GM18499 (cell line): ENCODE measurements at regions not wholly inside any gene's neighbourhood (a gene's known extent, or its start where the extent isn't known, plus 50 kb on each side); places are given as distances from the start of the nearest gene placed in this dataset.

Source experiments
- ATAC-seq: cut with Tn5 transposase; IDR thresholded peaks from one replicate; pipeline ENCODE4 v1.9.1; 2021; ENCODE audit warnings: moderate number of reproducible peaks; ENCODE audit not compliant: insufficient read depth, unreplicated experiment

DNA sequence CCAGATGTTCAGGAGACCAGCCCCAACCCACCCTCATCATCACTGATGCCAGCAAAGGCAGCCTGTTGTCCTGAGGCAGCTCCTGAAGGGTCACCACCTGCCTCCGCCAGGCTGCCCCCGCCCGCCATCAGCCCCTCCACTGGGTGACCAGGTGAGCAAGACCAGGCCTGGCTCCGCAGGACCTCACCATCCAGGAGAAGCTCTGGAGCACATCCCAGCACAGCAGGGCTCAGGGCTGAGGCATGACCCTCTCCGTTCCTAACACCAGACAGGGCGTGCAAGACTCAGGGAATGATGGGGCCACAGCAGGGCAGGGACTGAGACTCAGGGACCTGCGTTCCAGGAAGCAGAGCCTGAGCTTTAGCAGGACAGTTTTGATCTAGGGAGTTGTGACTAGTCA lies 218.8 kb upstream of the RAB6C start:
- no peak for ATAC-seq

DNA sequence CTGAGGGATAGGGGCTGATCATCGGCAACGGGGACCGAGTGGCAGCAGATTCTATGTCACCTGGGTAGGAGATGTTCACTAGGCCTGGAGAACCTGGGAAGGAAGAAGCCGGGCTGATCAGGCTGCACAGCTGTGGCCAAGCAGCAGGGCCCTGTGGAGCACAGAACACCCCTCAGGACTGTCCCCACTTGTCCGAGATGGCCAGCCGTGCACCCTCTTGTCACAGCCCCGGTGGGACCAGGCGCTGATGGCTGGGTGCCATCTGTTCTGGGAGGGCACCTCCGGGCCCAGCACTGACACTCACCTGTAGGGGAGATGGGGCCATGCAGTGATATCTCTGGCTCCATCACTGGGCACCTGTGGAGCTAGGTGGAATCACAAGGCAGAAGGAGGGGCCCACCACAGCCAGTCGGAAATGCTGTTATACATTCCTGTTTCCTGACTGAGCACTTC lies 217.9 kb upstream of the RAB6C start:
- ATAC-seq = no peak

DNA sequence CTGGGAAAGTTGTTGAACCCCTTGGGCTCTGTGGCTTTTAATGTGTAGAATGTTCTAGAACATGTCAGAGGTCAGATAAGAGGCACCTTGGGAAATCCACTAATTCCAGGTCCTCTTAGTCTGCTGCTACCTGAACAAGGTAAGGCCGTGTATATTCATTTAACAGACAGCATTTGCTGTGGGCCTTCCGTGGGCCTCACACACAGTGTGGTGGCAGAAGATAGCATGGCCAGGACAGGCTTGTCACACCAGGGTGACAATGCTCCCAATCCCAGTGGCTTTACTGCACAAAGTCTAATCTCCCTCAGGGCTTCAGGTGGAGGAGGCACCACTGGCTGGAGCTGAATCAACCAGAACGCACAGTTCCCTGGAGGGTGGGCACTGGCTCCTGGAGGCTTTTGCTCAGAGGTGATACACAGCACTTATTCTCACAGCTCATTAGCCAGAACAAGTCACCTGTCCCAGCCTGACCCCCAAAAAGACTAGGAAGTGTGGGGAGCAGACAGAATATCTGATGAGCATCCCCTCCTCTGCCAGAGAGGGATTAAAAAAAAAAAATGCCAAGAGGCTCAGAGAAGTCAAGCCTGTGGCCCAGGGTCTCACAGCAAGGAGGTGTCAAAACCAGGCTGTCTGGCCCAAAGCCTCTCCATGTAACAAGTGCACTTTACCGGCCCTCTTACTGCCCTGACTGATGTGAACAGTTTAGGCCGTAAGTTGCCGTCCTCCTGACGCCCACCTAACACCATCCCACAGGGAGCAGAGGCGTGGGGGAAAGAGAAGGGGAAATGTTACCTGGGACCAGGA lies 216.9 kb upstream of the RAB6C start:
- no peak for ATAC-seq

DNA sequence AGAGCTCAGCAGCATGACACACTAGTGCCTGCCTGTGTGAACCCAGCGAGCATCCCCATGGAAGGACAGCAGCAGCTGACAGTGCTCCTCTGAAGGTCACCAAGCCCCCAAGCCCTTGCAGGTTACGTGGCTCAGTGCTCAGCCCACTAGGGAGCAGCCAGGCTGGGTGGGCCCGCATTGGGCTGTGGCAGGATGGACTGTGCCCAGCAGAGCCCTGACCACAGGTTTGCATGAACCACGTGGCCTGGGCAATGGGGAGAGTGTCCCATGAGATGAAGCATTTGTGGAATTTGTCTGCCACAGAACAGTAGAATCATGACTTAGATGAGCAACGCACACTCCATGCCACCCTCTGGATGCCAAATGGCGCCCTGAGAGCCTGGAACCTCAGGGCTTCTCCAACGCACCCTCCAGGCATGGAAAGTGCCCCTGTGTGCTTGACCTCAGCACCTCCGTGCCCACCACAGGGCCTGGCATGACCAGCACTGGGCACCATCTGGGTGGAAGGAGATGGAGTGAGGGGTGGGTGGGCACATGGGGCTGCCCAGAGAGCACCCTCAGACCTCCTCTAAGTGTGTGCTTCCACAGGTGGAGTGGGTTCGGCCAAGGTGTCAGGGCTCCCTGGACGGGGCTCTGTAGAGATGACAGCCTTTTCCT lies 216.1 kb upstream of the RAB6C start:
- no peak for ATAC-seq

DNA sequence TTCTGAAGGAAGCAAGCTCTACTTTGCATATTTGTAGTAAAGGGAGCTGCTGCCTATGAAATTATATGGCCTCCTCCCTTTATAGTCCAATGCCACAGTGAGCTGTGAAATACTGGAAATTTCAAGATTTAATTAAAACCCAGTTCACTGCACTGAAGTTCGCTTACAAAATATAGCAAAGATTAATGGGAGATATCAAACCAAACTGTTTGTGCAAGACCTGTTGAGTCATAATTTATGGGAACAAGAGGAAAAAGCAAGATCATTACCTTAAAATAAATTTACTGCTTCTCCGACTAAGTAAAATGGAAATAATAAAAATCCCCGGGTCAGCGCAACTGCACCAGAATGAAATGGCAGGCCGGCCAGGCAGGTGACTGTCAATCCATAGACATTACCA lies 215.5 kb upstream of the RAB6C start:
- ATAC-seq = no peak

DNA sequence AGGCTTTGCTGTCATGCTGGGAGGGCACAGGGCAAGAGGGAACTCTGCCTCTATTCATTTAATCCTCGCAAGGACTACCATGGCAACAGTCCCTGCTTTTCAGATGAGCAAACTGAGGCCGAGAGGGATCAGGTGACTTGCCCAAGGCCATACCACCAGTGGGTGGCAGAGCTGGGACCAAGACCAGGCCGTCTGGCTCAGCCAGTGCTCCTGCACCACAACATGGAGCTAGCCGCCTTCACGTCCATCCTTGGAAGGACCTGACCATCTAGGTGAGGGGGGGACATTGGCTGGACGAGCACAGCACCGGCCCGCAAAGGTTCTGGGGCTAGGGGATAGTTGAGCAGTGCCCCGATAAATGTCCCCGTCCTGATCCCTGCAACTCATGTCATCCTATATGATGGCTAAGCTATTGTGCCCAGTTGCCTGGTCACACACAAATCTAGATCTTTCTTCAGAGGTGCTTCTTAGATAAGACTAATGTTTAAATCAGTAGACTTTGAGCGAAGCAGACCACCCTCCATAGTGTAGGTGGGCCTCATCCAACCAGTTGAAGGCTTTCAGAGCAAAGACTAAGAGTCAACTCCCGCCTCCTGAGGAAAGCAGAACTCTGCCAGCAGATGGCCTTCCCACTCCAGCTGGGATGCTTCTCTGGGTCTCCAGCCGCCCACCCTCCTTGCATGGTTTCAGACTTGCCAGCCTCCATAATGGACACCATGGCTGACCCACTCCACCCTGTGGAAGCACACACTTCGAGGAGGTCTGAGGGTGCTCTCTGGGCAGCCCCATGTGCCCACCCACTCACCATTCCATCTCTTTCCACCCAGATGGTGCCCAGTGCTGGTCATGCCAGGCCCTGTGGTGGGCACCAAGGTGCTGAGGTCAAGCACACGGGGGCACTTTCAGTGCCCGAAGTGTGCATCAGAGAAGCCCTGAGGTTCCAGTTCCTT lies 214.8 kb upstream of the RAB6C start:
- no peak for ATAC-seq

DNA sequence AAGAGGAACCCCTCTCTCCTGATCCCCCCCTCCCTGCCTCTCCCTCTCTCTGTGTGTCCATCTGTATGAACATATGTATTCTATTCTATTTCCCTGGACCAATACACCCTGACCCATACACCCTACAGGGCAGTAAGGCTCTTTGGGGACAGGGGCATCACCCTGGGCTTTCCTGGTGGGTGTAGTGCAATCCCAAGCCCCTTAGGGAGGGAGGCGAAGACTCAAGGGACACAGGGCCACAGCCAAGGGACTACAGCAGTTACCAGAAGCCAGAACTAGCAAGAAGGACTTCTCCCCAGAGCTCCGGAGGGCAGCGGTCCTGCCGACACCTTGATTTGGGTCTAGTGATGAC lies 214.2 kb upstream of the RAB6C start:
- no peak for ATAC-seq

DNA sequence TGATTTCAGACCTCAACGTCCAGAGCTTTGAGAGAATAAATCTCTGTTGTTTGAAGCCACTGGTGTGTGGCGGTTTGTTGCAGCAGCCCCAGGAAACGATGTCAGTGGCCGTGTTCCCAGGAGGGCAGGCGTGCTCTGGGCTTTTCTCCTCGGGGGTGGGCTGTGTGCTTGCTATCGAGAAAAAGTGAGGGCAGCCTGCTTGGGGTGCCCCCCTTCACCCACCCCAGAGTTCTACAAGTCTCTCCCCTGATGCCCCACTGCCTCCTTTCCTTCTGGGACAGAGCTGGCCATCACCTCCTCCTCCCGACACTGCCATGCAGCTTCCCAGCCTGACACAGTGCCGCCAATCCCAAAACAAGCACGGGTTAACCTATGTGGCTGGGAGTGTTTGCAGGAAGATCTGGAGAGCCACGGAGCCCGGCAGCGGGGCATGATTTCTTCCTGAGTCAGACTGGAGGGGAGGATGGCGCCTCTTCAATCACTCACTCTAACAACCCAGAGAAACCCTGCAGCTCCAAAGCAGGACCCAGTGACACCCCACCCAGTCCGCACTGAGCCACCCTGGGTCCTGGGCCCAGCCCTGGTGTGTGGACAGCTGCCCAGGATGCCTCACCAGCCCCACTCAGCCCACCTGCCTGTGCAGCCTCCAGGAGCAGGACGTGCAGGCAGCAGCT lies 213.7 kb upstream of the RAB6C start:
- ATAC-seq = no peak

DNA sequence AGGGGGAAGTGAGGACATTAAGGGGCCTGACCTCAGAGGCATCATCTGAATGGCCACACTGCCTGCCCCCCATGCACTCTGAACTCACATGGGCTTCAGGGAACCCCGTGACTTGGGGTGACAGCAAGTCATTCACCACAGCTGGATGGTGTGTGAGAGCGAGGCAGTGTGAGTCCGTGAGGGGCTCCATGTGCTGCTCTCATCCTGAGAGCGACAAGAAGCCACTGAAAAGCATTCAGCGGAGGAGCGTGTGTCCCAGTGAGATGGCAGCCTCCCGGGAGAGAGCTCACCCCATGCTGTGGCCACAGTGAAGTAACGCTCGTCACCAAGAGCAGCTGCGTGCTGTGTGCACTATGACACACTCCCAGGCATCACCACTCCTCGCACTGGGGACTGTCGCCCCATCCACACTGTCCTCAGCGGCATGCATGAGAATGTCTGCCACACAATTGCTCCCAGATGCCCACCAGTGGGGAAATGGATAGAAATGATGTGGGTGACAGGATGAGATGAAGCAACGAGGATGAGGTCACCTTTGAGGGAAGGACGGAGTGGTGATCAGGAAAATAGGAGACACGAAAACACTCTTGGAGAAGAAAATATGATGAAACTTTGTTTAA lies 213.0 kb upstream of the RAB6C start:
- ATAC-seq = no peak

DNA sequence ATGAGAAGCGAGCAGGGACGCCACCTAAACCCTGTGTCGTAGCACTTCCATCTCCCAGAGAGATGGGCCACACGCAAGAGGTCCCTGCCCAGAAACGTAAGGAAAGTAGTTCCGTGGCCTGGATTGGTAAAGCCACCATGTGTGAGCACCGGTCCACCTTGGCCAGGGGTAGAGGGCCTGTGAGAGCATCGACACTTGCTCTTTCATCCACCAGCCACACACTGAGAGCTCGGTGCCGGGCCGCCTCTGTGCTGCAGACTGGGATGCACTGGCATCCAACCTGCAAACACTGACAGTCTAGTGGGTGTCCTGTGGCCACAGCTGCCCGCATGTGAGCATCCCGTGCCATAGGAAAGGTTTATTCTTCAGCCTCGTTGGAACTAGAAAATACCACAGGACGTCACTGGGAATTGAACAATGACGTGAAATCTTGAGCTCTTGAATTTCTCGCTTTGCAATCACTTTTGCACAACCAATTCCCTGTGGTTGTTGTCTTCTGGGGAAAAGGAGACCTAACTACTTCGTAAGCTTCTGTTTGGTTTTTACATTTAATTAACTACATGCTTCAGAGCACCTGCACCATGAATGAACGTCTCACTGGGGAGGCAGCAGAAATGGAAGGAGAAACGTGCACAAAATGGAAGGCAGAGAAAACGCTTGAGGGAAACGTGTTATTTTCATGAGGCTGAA lies 212.0 kb upstream of the RAB6C start:
- ATAC-seq = no peak

DNA sequence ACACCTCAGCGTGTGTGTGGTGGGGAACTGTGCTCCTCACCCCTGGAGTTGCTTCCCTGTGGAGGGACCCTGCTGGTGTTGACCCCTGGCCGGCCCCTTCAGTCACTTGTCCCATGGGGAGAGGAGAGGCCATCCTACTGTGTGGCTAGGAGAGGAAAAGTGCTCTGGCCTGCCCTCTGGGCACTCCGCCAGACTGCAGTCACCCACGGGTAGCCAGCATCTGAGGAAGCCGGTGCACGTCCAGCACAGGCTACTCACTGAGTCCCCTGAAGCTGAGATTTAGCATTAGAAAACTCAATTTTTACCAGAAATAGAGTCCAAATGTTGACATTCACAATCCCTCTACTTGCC lies 211.5 kb upstream of the RAB6C start:
- ATAC-seq = no peak

DNA sequence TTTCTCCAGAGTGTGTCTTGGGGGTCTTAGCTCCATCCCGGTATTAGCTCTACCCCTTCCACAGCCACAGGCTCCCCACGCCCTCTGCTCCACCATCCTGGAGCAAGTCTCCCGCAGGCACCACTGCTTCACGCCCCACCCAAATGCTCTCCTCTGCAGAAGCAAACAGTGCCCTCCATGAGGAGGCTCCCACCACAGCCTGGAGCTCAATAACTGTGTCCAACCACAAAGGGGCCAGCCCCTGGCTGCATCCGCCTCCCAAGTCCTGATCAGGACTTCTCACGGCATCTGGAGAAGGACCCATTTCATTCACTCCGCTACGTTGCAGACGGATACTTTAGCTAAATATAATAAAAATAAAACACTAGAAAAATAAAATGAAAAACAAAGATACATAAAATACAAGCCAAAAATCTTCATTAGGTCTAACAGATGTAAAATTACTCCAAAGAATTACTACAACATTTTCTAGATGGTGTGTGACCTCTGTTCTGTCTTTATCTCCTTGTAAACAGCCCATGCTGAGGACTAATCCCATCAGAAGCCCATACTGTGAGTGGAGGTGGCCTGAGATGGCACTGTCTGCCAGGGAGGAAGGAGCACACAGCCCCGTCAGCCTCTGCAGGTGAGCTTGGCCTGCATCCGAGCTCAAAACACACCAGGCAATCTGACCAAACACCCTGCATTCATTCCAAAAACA lies 210.8 kb upstream of the RAB6C start:
- ATAC-seq = no peak

DNA sequence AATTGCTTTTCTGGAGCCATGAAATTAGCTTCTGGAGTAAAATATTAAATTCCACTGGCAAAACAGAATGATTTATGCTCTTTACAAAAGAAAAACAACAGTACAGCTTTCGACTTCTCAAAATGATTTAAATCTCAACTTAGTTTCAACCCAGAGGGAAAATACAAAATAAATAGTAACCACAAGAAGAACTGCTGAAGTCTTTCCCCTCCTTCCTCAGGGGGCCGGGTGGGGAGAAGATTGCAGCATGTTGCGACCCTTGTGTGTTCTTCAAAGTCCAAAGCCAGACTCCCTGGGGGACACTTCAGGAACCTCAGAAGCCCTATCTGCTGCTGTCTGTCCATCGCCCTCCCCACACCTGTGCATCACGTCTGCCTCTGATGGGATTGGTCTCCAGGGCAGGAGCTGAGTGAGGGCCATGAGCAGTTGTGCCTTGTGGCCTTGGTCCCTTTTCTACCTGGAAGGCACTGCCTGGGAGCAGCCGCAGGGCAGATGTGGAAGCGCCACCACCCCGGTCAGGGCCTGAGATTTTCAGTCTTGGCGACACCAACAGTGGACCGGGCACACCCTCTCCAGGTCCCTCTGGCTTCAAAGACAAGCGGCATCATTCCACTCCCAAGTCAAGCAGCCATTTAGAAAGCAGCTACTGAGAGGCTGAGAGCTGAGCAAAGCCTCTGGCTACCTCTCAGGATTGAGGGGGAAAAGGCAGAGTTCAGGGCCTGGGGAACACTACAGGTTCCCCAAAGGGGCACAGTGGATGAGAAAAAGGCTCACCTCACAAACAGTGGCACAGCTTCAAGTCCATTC lies 210.1 kb upstream of the RAB6C start:
- ATAC-seq = no peak

DNA sequence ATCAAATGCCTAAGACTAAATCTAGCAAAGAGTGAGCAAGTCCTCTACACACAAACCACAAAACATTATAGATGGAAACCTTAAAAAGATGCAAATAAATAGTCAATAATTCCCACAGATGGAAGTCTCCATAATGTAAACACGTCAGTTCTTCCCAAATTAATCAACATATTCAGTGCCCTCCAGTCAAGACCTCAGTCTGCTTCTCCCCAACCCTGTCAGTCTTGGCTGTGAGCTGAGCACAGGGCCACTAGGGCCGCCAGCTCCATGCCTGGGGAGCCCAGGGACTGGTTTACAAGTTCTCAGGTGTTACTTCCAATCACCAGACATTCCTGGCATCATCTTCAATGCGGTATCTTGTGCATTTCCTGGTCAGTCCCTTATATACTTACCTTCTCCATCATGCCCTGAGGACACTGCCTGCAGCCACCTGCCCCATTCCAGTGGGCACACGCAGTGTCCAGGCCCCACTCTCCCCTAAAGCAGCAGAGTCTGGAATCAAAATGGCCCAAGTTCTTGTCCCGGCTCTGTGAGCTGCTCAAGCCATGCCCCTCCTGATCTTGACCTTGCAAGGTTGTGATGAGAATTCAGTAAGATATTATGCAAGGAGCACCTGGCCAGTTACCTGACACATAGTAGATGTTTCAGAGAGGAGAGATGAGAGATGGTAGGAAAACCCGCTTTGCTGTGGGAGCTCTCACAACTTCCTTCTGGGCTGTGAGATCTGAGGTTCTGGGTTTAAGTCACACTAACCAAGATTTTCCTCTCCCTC lies 207.9 kb upstream of the RAB6C start:
- no peak for ATAC-seq

DNA sequence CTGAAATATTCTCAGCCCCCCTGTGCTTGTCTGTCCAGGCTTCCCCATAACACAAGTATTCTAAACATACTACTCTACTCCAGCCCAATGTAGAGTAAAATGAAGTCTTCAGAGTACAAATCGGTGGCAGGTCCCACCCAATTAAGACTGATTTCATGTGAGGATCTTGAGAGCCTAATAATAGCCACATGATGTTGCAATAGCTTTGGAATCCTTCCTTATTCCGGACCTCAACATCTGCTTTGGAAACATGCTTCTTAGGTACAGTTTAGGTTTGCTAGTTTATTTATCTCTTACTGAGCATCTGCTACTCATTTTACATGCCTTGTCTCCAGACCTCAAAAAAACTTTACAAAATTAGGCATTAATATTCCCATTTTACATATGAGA lies 207.3 kb upstream of the RAB6C start:
- ATAC-seq = no peak

DNA sequence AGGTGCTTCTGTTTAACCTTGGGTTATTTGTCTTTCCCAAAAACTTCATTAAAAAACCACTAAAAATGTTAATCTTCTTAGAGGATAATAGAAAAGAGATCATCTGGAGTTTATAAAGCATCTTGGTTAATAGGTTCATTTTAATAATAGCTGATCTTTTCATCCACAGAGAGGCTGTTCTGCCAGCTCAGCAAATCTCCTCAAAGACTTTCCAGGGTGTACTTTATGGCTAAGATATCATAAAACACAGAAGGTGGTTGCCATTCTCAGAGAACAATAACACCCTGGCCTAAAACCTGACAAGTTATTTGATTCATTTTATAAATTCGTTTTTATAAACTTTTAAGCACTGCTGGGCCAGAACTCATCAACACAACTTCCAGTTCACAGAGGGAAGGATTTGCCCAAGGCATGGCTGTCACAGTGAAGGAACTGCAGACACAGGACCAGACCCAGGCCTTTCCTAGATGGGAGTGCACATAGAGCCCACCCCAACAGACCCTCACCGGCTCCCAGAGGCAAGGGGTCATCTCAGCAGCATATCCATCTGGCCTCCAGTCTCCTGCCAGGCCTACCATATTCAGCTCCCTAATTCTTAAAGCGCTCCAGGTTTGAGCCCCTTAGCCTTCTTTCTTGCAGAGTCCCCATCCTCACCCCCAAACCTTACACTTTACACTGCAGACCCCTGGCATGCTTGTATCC lies 203.4 kb upstream of the RAB6C start:
- no peak for ATAC-seq

DNA sequence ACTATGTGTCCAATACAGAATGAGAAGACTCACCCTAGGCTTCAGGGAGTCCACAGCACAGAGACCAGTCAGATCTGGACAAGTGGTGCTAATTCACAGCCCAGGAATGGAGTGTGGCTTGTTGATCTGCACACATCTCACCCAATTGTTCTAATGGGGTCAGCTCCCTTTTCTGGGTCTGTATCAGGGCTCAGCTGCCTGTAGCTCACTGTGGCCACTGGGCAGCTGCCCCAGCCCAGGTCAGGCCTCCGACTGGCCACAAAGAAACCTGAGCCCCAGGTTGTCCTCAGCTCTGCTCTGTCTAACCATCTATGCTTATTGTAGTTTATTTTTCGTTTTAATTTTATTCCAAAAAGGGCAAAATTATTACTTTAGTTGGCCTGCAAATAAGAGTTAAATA lies 202.3 kb upstream of the RAB6C start:
- ATAC-seq = no peak
